GM10266 (cell line): ENCODE measurements at regions not wholly inside any gene's neighbourhood (a gene's known extent, or its start where the extent isn't known, plus 50 kb on each side); places are given as distances from the start of the nearest gene placed in this dataset.

ENCODE experiments used
- DNase-seq: peaks from one replicate; pipeline ENCODE4 v3.0.0; 2012; ENCODE audit errors: extremely low spot score
- CTCF ChIP-seq: IDR thresholded peaks from 2 replicates; pipeline ENCODE4 v1.5.1; 2012; ENCODE audit warnings: mild to moderate bottlenecking, low read depth; ENCODE audit not compliant: control insufficient read depth, insufficient read depth; ENCODE audit errors: missing control alignments

GRCh38 chr6:145336119-145336518 lies 399.2 kb downstream of the EPM2A start:
- DNase-seq, result no peak
- no peak for TF ChIP-seq CTCF

GRCh38 chr6:145339089-145339488 lies 396.2 kb downstream of the EPM2A start:
- TF ChIP-seq CTCF, result no peak
- no peak for DNase-seq

DNA sequence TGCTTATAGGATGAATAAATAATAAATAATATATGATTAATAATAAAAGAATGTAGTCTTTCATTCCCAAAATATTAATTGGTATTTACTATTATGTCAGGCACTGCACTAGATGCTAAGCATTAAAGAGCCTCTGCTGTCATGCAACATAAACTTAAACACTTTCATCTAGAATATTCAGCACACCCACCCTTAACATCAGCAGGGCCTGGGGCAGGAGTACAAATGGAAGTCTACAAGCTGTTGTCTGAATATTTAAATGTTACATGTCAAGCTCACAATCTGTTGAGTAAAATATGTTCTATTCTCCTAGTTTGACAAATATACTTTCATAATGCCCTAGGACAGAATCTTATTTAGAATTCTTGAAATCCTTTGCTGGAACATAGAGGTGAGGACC lies 395.1 kb downstream of the EPM2A start:
- TF ChIP-seq CTCF, result no peak
- no peak for DNase-seq

GRCh38 chr6:145345094-145345493 lies 390.2 kb downstream of the EPM2A start:
- DNase-seq, result no peak
- no peak for TF ChIP-seq CTCF

GRCh38 chr6:145347216-145347615 lies 388.1 kb downstream of the EPM2A start:
- TF ChIP-seq CTCF, result no peak
- DNase-seq, result no peak

GRCh38 chr6:145349950-145350510 lies 385.3 kb downstream of the EPM2A start:
- TF ChIP-seq CTCF, result no peak
- DNase-seq, result peak; percentile 28

- TF ChIP-seq CTCF, result no peak
- DNase-seq, result no peak
Observed at GRCh38 chr6:145350928-145351327, 384.4 kb downstream of the EPM2A start.
